ENCODE measurements at regions not wholly inside any gene's neighbourhood (a gene's known extent, or its start where the extent isn't known, plus 50 kb on each side); places are given as distances from the start of the nearest gene placed in this dataset.

- DNase-seq (ENCODE audit: low read depth) (no peak), FAIRE-seq (no peak)
- Histone ChIP-seq H3K4me3 (ENCODE audit: low read depth, low read length) (no peak overlapping the region), H3K36me3 (ENCODE audit: control insufficient read depth, insufficient read depth, low read length) (no peaks in the 10 kb centered on the region), H3K27me3 (ENCODE audit: control insufficient read depth, insufficient read depth, low read length) (no peaks in the 10 kb centered on the region)
- TF ChIP-seq, protein P1, sequence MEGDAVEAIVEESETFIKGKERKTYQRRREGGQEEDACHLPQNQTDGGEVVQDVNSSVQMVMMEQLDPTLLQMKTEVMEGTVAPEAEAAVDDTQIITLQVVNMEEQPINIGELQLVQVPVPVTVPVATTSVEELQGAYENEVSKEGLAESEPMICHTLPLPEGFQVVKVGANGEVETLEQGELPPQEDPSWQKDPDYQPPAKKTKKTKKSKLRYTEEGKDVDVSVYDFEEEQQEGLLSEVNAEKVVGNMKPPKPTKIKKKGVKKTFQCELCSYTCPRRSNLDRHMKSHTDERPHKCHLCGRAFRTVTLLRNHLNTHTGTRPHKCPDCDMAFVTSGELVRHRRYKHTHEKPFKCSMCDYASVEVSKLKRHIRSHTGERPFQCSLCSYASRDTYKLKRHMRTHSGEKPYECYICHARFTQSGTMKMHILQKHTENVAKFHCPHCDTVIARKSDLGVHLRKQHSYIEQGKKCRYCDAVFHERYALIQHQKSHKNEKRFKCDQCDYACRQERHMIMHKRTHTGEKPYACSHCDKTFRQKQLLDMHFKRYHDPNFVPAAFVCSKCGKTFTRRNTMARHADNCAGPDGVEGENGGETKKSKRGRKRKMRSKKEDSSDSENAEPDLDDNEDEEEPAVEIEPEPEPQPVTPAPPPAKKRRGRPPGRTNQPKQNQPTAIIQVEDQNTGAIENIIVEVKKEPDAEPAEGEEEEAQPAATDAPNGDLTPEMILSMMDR (IDR thresholded peaks at IDR 0.05; ENCODE audit: insufficient read depth, low read length, severe bottlenecking), result no peak
These were observed 67.9 kb upstream of the CFAP46 start for GRCh38 chr10:133010095-133010842.

GRCh38 chr10:133009218-133009950 is 67.0 kb upstream of the CFAP46 start:
- no peak overlapping the region for H3K4me3 ChIP-seq (ENCODE audit: low read depth, low read length)
- DNase-seq (ENCODE audit: low read depth) (no peak), FAIRE-seq (no peak)
- no peaks in the 10 kb centered on the region for H3K27me3 ChIP-seq (ENCODE audit: control insufficient read depth, insufficient read depth, low read length)
- TF ChIP-seq, protein P1 (IDR thresholded peaks at IDR 0.05; ENCODE audit: insufficient read depth, low read length, severe bottlenecking), result no peak
- H3K36me3 ChIP-seq (ENCODE audit: control insufficient read depth, insufficient read depth, low read length), result no peaks in the 10 kb centered on the region

GRCh38 chr10:133008736-133009135 is 66.4 kb upstream of the CFAP46 start:
- Histone ChIP-seq H3K27me3 (ENCODE audit: control insufficient read depth, insufficient read depth, low read length) (no peaks in the 10 kb centered on the region), H3K4me3 (ENCODE audit: low read depth, low read length) (no peak overlapping the region), H3K36me3 (ENCODE audit: control insufficient read depth, insufficient read depth, low read length) (no peaks in the 10 kb centered on the region)
- TF ChIP-seq, protein P1 (IDR thresholded peaks at IDR 0.05; ENCODE audit: insufficient read depth, low read length, severe bottlenecking), result no peak
- DNase-seq (ENCODE audit: low read depth), result no peak
- no peak for FAIRE-seq

GRCh38 chr10:133008196-133008595 is 65.8 kb upstream of the CFAP46 start:
- H3K27me3 ChIP-seq (ENCODE audit: control insufficient read depth, insufficient read depth, low read length), result no peaks in the 10 kb centered on the region
- FAIRE-seq, result no peak
- TF ChIP-seq, protein P1 (IDR thresholded peaks at IDR 0.05; ENCODE audit: insufficient read depth, low read length, severe bottlenecking), result no peak

DNA sequence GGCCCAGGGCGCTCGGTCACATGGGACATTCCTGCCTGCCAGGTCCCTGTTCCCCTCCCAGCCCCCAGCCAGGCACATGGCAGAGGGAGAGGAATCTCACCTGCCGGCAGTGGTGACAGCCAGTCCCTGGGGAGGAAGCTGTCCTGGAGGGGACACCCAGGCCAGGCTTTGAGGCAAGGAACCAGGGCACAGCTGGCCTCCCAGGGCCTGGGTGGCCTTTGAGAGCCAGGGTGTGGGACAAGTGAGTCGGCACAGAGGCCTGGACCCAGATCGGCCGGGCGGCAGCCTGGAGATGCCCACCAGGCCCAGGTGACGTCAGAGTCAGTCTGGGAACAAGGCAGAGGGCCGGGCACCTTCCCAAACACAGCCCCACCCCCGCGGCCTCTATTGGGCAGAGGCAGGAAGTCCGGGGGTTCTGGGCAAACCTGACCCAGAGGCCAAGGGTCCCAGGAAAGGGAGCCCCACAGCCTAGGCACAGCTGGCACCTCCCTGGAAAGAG is 65.0 kb upstream of the CFAP46 start:
- DNase-seq (ENCODE audit: low read depth), result no peak
- no peak for FAIRE-seq
- no peak overlapping the region for H3K4me3 ChIP-seq (ENCODE audit: low read depth, low read length)
- no peaks in the 10 kb centered on the region for H3K36me3 ChIP-seq (ENCODE audit: control insufficient read depth, insufficient read depth, low read length)
- TF ChIP-seq, protein P1 (IDR thresholded peaks at IDR 0.05; ENCODE audit: insufficient read depth, low read length, severe bottlenecking), result no peak
- H3K27me3 ChIP-seq (ENCODE audit: control insufficient read depth, insufficient read depth, low read length), result no peaks in the 10 kb centered on the region

More at GRCh38 chr10:133008196-133008595, 65.8 kb upstream of the CFAP46 start:
- Histone ChIP-seq H3K4me3 (ENCODE audit: low read depth, low read length) (no peak overlapping the region), H3K36me3 (ENCODE audit: control insufficient read depth, insufficient read depth, low read length) (no peaks in the 10 kb centered on the region)
- no peak for DNase-seq (ENCODE audit: low read depth)

All from bronchial epithelial cell (primary cell).